ENCODE measurements at regions not wholly inside any gene's neighbourhood (a gene's known extent, or its start where the extent isn't known, plus 50 kb on each side); places are given as distances from the start of the nearest gene placed in this dataset.

- no peaks in the 10 kb centered on the region for H3K79me2 ChIP-seq (ENCODE audit: insufficient read depth, low read length)
- no peak overlapping the region for H3K4me2 ChIP-seq (ENCODE audit: low read depth, low read length)
- H3K27ac ChIP-seq (ENCODE audit: extremely low read length, insufficient read depth, low read length), result no peak overlapping the region
- FAIRE-seq, result no peak
- ATAC-seq, result no peak
- no peaks in the 10 kb centered on the region for H3K9me3 ChIP-seq (ENCODE audit: low read length)
- H3K9ac ChIP-seq (ENCODE audit: insufficient read depth, low read depth, low read length), result no peak overlapping the region
- POLR2A ChIA-PET, result no interaction called here
- no peaks in the 10 kb centered on the region for H4K20me1 ChIP-seq (ENCODE audit: insufficient read depth, low read length)
- WGBS (ENCODE audit: low lambda C conversion rate), result 11% methylated on average over 7 of the region's 7 CpGs
- H3K27me3 ChIP-seq (ENCODE audit: control insufficient read depth in 1 of 2, insufficient read depth in 2 of 2, low read length in 2 of 2), result peaks cover 0 to 31% of the 10 kb centered on the region in 2 experiments; a peak in 1 of 5 replicates
- intact Hi-C loops (cut with micrococcal nuclease; ENCODE audit: unreplicated experiment) (no loop called here), in situ Hi-C loops (cut with HindIII; ENCODE audit: extremely low pct_ligation_motif_present, low pct_unique_long_range_greater_than_20kb) (no loop called here)
- no peaks in the 10 kb centered on the region for H3K4me1 ChIP-seq (ENCODE audit: insufficient read depth, low read length)
- H2AFZ ChIP-seq (ENCODE audit: low read length), result no peak overlapping the region
- CTCF ChIA-PET (ENCODE audit: low intra/inter-chr PET ratio, low total read pairs), result no interaction called here
- no peaks in the 10 kb centered on the region for H3K36me3 ChIP-seq (replicated peaks in 1 of 2; ENCODE audit: control insufficient read depth in 1 of 2, insufficient read depth in 2 of 2, low read length in 2 of 2)
- DNase-seq (ENCODE audit: low spot score), result no peak
- no TSS peak for BruUV-seq (replicated peaks)
- TF ChIP-seq ARNT2 (CRISPR knock-in tag; IDR thresholded peaks at IDR 0.05; ENCODE audit: low read depth) (no peak), MXD4 (CRISPR knock-in tag; IDR thresholded peaks at IDR 0.05) (no peak), ZNF766 (CRISPR knock-in tag; IDR thresholded peaks at IDR 0.05; ENCODE audit: borderline replicate concordance) (no peak)
- no peak overlapping the region for H3K4me3 ChIP-seq (replicated peaks in 1 of 3; ENCODE audit: insufficient read depth in 1 of 3, low read depth in 2 of 3, low read length in 3 of 3)
Observed at GRCh38 chr10:7474388-7474787, 63.6 kb upstream of the SFMBT2 start.

- no peak overlapping the region for H3K4me3 ChIP-seq (replicated peaks in 1 of 3; ENCODE audit: insufficient read depth in 1 of 3, low read depth in 2 of 3, low read length in 3 of 3)
- POLR2A ChIA-PET, result no interaction called here
- ATAC-seq (no peak), FAIRE-seq (no peak), DNase-seq (ENCODE audit: low spot score) (no peak)
- no peak overlapping the region for H3K4me2 ChIP-seq (ENCODE audit: low read depth, low read length)
- no peaks in the 10 kb centered on the region for H3K4me1 ChIP-seq (ENCODE audit: insufficient read depth, low read length)
- TF ChIP-seq THAP9 (CRISPR knock-in tag; IDR thresholded peaks at IDR 0.05; ENCODE audit: borderline replicate concordance) (no peak), ZNF329 (CRISPR knock-in tag; IDR thresholded peaks at IDR 0.05; ENCODE audit: low read depth) (no peak), BHLHE40 (IDR thresholded peaks at IDR 0.05; ENCODE audit: low read length) (no peak), MEIS2 (CRISPR knock-in tag; IDR thresholded peaks at IDR 0.05) (no peak), NONO (IDR thresholded peaks at IDR 0.05) (no peak), NONO (CRISPR knock-in tag; conservative IDR thresholded peaks at IDR 0.05) (no peak), PTBP1 (IDR thresholded peaks at IDR 0.05; ENCODE audit: low read depth, low read length, poor library complexity, severe bottlenecking) (no peak), TBX2 (CRISPR knock-in tag; IDR thresholded peaks at IDR 0.05; ENCODE audit: borderline replicate concordance) (no peak)
- BruUV-seq (replicated peaks), result no TSS peak
- CTCF ChIA-PET (ENCODE audit: low intra/inter-chr PET ratio, low total read pairs), result no interaction called here
- H3K36me3 ChIP-seq (replicated peaks in 1 of 2; ENCODE audit: control insufficient read depth in 1 of 2, insufficient read depth in 2 of 2, low read length in 2 of 2), result no peaks in the 10 kb centered on the region
- no peak overlapping the region for H2AFZ ChIP-seq (ENCODE audit: low read length)
- no peaks in the 10 kb centered on the region for H3K79me2 ChIP-seq (ENCODE audit: insufficient read depth, low read length)
- H3K27ac ChIP-seq (ENCODE audit: extremely low read length, insufficient read depth, low read length), result no peak overlapping the region
- no peaks in the 10 kb centered on the region for H3K9me3 ChIP-seq (ENCODE audit: low read length)
- intact Hi-C loops (cut with micrococcal nuclease; ENCODE audit: unreplicated experiment), result no loop called here
- H3K27me3 ChIP-seq (ENCODE audit: control insufficient read depth in 1 of 2, insufficient read depth in 2 of 2, low read length in 2 of 2), result peaks cover 0 to 37% of the 10 kb centered on the region in 2 experiments; a peak in 1 of 5 replicates
- in situ Hi-C loops (cut with HindIII; ENCODE audit: extremely low pct_ligation_motif_present, low pct_unique_long_range_greater_than_20kb), result no loop called here
- H3K9ac ChIP-seq (ENCODE audit: insufficient read depth, low read depth, low read length), result no peak overlapping the region
- no peaks in the 10 kb centered on the region for H4K20me1 ChIP-seq (ENCODE audit: insufficient read depth, low read length)
Observed at GRCh38 chr10:7473474-7473873, 62.6 kb upstream of the SFMBT2 start.

Measured in HepG2 (cell line).